HepG2 (cell line): ENCODE measurements at regions not wholly inside any gene's neighbourhood (a gene's known extent, or its start where the extent isn't known, plus 50 kb on each side); places are given as distances from the start of the nearest gene placed in this dataset.

ENCODE experiments used
- ESRRA ChIP-seq: sonication (generic); formaldehyde crosslinking; IDR thresholded peaks from 2 replicates; pipeline ENCODE4 v1.5.1; 2020; ENCODE audit warnings: mild to moderate bottlenecking, low read depth, missing genetic modification reagents
- GABPB1 ChIP-seq: IDR thresholded peaks from 2 replicates; pipeline ENCODE4 v1.6.1; 2016; ENCODE audit warnings: mild to moderate bottlenecking, missing genetic modification reagents, moderate library complexity, missing compliant biosample characterization
- HDAC2 ChIP-seq: sonication (generic); formaldehyde crosslinking; IDR thresholded peaks from 2 replicates; pipeline ENCODE4 v1.4.0; 2020; ENCODE audit warnings: missing genetic modification reagents
- SIX1 ChIP-seq: sonication (generic); formaldehyde crosslinking; IDR thresholded peaks from 2 replicates; pipeline ENCODE4 v1.4.0; 2020; ENCODE audit warnings: missing genetic modification reagents, borderline replicate concordance
- ZNF432 ChIP-seq: sonication (generic); formaldehyde crosslinking; IDR thresholded peaks from 2 replicates; pipeline ENCODE4 v1.5.0; 2020; ENCODE audit warnings: missing genetic modification reagents, mild to moderate bottlenecking, borderline replicate concordance
- ZNF607 ChIP-seq: sonication (generic); formaldehyde crosslinking; IDR thresholded peaks from 2 replicates; pipeline ENCODE4 v1.5.1; 2020; ENCODE audit warnings: missing genetic modification reagents, mild to moderate bottlenecking, borderline replicate concordance
- ZNF724P ChIP-seq: sonication (generic); formaldehyde crosslinking; IDR thresholded peaks from 2 replicates; pipeline ENCODE4 v1.8.0; 2022; ENCODE audit warnings: missing genetic modification reagents, borderline replicate concordance
- ZNF879 ChIP-seq: sonication (generic); formaldehyde crosslinking; IDR thresholded peaks from 2 replicates; pipeline ENCODE4 v1.8.1; 2023; ENCODE audit warnings: missing genetic modification reagents
- TF ChIP-seq, protein P1 (sequence below): sonication (generic); formaldehyde crosslinking; IDR thresholded peaks from one replicate; pipeline ENCODE4 v1.5.1; 2020; ENCODE audit warnings: mild to moderate bottlenecking, missing genetic modification reagents; ENCODE audit errors: not compliant biosample characterization
- TF ChIP-seq, protein P2 (sequence below): sonication (generic); formaldehyde crosslinking; IDR thresholded peaks from 2 replicates; pipeline ENCODE4 v1.8.1; 2023; ENCODE audit warnings: missing genetic modification reagents, mild to moderate bottlenecking, borderline replicate concordance
- TF ChIP-seq, protein P3 (sequence below): sonication (generic); formaldehyde crosslinking; IDR thresholded peaks from 2 replicates; pipeline ENCODE4 v1.5.1; 2020; ENCODE audit warnings: mild to moderate bottlenecking, missing genetic modification reagents, borderline replicate concordance

DNA sequence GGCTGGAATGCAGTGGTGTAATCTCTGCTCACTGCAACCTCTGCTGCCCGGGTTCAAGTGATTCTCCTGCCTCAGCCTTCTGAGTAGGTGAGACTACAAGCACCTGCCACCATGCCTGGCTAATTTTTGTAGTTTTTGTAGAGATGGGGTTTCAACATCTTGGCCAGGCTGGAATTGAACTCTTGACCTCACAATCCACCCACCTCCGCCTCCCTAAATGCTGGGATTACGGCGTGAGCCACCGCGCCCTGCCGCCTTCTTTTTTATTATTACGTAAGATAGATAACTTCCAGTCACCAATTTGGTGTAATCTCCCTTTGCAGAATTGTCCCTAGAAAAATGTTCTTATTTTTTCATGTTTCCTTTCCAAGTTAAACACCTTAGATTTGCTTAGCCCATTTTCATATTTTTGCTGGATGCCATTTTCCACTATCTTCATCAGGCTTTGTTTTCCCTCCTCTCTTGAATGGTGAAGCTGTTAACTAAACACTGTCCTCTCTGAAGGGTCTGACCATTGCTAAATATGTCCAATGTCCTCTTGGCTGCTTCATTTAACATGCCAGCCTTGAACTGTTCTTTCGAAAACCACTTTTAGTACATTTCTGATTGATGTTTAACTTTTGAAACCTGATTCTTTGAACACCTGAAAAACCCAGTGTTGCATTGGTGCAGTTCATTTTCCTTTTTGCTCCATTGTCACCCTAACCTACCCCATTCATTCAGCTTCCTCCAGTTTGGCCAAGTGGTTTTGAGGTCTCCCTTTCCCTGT lies 135.1 kb upstream of the PIK3R1 start (continued):
- TF ChIP-seq, protein P1, sequence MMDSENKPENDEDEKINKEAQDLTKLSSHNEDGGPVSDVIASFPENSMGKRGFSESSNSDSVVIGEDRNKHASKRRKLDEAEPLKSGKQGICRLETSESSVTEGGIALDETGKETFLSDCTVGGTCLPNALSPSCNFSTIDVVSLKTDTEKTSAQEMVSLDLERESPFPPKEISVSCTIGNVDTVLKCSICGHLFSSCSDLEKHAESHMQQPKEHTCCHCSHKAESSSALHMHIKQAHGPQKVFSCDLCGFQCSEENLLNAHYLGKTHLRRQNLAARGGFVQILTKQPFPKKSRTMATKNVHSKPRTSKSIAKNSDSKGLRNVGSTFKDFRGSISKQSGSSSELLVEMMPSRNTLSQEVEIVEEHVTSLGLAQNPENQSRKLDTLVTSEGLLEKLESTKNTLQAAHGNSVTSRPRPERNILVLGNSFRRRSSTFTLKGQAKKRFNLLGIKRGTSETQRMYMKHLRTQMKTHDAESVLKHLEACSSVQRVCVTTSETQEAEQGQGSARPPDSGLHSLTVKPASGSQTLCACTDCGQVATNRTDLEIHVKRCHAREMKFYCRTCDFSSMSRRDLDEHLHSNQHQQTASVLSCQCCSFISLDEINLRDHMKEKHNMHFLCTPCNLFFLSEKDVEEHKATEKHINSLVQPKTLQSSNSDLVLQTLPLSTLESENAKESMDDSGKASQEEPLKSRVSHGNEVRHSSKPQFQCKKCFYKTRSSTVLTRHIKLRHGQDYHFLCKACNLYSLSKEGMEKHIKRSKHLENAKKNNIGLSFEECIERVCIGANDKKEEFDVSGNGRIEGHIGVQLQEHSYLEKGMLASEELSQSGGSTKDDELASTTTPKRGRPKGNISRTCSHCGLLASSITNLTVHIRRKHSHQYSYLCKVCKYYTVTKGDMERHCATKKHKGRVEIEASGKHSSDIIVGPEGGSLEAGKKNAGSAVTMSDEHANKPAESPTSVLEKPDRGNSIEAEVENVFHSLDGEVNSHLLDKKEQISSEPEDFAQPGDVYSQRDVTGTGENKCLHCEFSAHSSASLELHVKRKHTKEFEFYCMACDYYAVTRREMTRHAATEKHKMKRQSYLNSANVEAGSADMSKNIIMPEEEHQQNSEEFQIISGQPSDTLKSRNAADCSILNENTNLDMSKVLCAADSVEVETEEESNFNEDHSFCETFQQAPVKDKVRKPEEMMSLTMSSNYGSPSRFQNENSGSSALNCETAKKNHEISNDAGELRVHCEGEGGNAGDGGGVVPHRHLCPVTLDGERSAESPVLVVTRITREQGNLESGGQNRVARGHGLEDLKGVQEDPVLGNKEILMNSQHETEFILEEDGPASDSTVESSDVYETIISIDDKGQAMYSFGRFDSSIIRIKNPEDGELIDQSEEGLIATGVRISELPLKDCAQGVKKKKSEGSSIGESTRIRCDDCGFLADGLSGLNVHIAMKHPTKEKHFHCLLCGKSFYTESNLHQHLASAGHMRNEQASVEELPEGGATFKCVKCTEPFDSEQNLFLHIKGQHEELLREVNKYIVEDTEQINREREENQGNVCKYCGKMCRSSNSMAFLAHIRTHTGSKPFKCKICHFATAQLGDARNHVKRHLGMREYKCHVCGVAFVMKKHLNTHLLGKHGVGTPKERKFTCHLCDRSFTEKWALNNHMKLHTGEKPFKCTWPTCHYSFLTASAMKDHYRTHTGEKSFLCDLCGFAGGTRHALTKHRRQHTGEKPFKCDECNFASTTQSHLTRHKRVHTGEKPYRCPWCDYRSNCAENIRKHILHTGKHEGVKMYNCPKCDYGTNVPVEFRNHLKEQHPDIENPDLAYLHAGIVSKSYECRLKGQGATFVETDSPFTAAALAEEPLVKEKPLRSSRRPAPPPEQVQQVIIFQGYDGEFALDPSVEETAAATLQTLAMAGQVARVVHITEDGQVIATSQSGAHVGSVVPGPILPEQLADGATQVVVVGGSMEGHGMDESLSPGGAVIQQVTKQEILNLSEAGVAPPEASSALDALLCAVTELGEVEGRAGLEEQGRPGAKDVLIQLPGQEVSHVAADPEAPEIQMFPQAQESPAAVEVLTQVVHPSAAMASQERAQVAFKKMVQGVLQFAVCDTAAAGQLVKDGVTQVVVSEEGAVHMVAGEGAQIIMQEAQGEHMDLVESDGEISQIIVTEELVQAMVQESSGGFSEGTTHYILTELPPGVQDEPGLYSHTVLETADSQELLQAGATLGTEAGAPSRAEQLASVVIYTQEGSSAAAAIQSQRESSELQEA (CRISPR knock-in tag), result no peak
- no peak for TF ChIP-seq ZNF879
- TF ChIP-seq SIX1, result peak; percentile 98
- TF ChIP-seq ZNF607 (CRISPR knock-in tag), result no peak
- peak; percentile 59; the same call in 1 of the 2 replicates for TF ChIP-seq HDAC2
- peak; percentile 34; the same call in 1 of the 2 replicates for TF ChIP-seq ESRRA
- TF ChIP-seq ZNF724P, result no peak
- TF ChIP-seq, protein P2, sequence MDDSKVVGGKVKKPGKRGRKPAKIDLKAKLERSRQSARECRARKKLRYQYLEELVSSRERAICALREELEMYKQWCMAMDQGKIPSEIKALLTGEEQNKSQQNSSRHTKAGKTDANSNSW (CRISPR knock-in tag), result no peak
- TF ChIP-seq ZNF432 (CRISPR knock-in tag), result no peak
- TF ChIP-seq, protein P3, sequence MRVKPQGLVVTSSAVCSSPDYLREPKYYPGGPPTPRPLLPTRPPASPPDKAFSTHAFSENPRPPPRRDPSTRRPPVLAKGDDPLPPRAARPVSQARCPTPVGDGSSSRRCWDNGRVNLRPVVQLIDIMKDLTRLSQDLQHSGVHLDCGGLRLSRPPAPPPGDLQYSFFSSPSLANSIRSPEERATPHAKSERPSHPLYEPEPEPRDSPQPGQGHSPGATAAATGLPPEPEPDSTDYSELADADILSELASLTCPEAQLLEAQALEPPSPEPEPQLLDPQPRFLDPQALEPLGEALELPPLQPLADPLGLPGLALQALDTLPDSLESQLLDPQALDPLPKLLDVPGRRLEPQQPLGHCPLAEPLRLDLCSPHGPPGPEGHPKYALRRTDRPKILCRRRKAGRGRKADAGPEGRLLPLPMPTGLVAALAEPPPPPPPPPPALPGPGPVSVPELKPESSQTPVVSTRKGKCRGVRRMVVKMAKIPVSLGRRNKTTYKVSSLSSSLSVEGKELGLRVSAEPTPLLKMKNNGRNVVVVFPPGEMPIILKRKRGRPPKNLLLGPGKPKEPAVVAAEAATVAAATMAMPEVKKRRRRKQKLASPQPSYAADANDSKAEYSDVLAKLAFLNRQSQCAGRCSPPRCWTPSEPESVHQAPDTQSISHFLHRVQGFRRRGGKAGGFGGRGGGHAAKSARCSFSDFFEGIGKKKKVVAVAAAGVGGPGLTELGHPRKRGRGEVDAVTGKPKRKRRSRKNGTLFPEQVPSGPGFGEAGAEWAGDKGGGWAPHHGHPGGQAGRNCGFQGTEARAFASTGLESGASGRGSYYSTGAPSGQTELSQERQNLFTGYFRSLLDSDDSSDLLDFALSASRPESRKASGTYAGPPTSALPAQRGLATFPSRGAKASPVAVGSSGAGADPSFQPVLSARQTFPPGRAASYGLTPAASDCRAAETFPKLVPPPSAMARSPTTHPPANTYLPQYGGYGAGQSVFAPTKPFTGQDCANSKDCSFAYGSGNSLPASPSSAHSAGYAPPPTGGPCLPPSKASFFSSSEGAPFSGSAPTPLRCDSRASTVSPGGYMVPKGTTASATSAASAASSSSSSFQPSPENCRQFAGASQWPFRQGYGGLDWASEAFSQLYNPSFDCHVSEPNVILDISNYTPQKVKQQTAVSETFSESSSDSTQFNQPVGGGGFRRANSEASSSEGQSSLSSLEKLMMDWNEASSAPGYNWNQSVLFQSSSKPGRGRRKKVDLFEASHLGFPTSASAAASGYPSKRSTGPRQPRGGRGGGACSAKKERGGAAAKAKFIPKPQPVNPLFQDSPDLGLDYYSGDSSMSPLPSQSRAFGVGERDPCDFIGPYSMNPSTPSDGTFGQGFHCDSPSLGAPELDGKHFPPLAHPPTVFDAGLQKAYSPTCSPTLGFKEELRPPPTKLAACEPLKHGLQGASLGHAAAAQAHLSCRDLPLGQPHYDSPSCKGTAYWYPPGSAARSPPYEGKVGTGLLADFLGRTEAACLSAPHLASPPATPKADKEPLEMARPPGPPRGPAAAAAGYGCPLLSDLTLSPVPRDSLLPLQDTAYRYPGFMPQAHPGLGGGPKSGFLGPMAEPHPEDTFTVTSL (CRISPR knock-in tag), result peak; percentile 87; the same call in 1 of the 2 replicates
- TF ChIP-seq GABPB1 (CRISPR knock-in tag), result 0 out of 2 replicates have a peak, but pooled peaks have one; percentile 13
